Smooth muscle cell (in vitro differentiated cells): ENCODE measurements at regions not wholly inside any gene's neighbourhood (a gene's known extent, or its start where the extent isn't known, plus 50 kb on each side); places are given as distances from the start of the nearest gene placed in this dataset.

Experiments
- DNase-seq: peaks from one replicate; lab custom pipeline; 2025; ENCODE audit not compliant: unreplicated experiment; lab: John Stamatoyannopoulos, UW
- H2AFZ ChIP-seq: fragments of 200-600 bp; sonication (generic); 2 replicates; pipeline ENCODE4 v1.6.0; 2016; ENCODE audit warnings: antibody characterized with exemption, low read depth, mild to moderate bottlenecking
- H3F3A ChIP-seq: fragments of 200-600 bp; sonication (generic); 2 replicates; pipeline ENCODE4 v1.6.0; 2017; ENCODE audit warnings: antibody characterized with exemption, low read depth
- H3K27ac ChIP-seq: fragments of 200-600 bp; sonication (generic); 2 replicates; pipeline ENCODE4 v1.5.1; 2016; ENCODE audit warnings: low read depth, mild to moderate bottlenecking
- H3K27me3 ChIP-seq: fragments of 200-600 bp; sonication (generic); 2 replicates; pipeline ENCODE4 v1.6.1; 2016; ENCODE audit warnings: low read depth, mild to moderate bottlenecking
- H3K36me3 ChIP-seq: fragments of 200-600 bp; sonication (generic); 2 replicates; pipeline ENCODE4 v1.5.1; 2016; ENCODE audit warnings: low read depth
- H3K4me1 ChIP-seq: fragments of 200-600 bp; sonication (generic); 2 replicates; pipeline ENCODE4 v1.5.1; 2016; ENCODE audit warnings: low read depth
- H3K4me2 ChIP-seq: fragments of 200-600 bp; sonication (generic); 2 replicates; pipeline ENCODE4 v1.6.0; 2016; ENCODE audit warnings: mild to moderate bottlenecking
- H3K4me3 ChIP-seq: fragments of 200-600 bp; sonication (generic); 2 replicates; pipeline ENCODE4 v1.5.1; 2016; ENCODE audit warnings: mild to moderate bottlenecking
- H3K79me2 ChIP-seq: fragments of 200-600 bp; sonication (generic); 2 replicates; pipeline ENCODE4 v1.6.0; 2016; ENCODE audit warnings: low read depth, mild to moderate bottlenecking
- H3K9ac ChIP-seq: fragments of 200-600 bp; sonication (generic); 2 replicates; pipeline ENCODE4 v1.6.0; 2016; ENCODE audit warnings: low read depth
- H3K9me3 ChIP-seq: fragments of 200-600 bp; sonication (generic); replicated peaks from 2 replicates; pipeline ENCODE4 v1.5.1; 2016; ENCODE audit warnings: low read depth
- H4K20me1 ChIP-seq: fragments of 200-600 bp; sonication (generic); 2 replicates; pipeline ENCODE4 v1.6.0; 2016; ENCODE audit warnings: low read depth
- WGBS: methylation state at CpG from one replicate; pipeline ENCODE4 v1.1.7; 2016; ENCODE audit warnings: low lambda C conversion rate; 5-methylcytosine and 5-hydroxymethylcytosine counted together
- TF ChIP-seq, protein P1 (sequence below): fragments of 200-600 bp; sonication (generic); IDR thresholded peaks from 2 replicates; pipeline ENCODE4 v1.5.1; 2017; ENCODE audit warnings: borderline replicate concordance, mild to moderate bottlenecking, antibody characterized with exemption; ENCODE audit not compliant: insufficient read depth, poor library complexity, severe bottlenecking

- no peaks in the 10 kb centered on the region for H3K27me3 ChIP-seq
- H2AFZ ChIP-seq, result no peak overlapping the region
- H3K9me3 ChIP-seq, result no peaks in the 10 kb centered on the region
- no peak overlapping the region for H3K4me3 ChIP-seq
- TF ChIP-seq, protein P1, sequence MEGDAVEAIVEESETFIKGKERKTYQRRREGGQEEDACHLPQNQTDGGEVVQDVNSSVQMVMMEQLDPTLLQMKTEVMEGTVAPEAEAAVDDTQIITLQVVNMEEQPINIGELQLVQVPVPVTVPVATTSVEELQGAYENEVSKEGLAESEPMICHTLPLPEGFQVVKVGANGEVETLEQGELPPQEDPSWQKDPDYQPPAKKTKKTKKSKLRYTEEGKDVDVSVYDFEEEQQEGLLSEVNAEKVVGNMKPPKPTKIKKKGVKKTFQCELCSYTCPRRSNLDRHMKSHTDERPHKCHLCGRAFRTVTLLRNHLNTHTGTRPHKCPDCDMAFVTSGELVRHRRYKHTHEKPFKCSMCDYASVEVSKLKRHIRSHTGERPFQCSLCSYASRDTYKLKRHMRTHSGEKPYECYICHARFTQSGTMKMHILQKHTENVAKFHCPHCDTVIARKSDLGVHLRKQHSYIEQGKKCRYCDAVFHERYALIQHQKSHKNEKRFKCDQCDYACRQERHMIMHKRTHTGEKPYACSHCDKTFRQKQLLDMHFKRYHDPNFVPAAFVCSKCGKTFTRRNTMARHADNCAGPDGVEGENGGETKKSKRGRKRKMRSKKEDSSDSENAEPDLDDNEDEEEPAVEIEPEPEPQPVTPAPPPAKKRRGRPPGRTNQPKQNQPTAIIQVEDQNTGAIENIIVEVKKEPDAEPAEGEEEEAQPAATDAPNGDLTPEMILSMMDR, result no peak
- H3K27ac ChIP-seq, result no peak overlapping the region
- WGBS, result 88% methylated on average over 3 of the region's 3 CpGs
- no peaks in the 10 kb centered on the region for H4K20me1 ChIP-seq
- no peak overlapping the region for H3K9ac ChIP-seq
- no peaks in the 10 kb centered on the region for H3K79me2 ChIP-seq
- H3K4me1 ChIP-seq, result no peaks in the 10 kb centered on the region
- no peaks in the 10 kb centered on the region for H3F3A ChIP-seq
- no peak overlapping the region for H3K4me2 ChIP-seq
- no peaks in the 10 kb centered on the region for H3K36me3 ChIP-seq
- DNase-seq, result no peak
These were observed 529.6 kb upstream of the ZEB2 start for GRCh38 chr2:145049475-145049874.

DNA sequence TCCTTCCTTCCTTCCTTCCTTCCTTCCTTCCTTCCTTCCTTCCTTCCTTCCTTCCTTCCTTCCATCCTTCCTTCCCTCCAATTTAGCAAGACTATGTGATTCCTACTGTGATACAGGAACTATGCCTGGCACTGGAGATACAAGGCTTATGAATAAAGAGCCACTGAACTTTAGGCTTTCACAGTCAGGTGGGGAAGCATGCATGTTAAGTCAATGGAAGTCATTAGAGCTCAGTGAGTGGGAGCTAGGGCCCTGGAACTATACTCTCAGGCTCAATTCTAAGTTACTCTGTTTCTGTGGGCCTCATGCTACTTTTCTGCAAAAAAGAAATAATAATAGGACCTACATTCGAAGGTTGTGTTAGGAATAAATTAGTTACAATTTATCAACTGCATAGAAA, 527.6 kb upstream of the ZEB2 start:
- H2AFZ ChIP-seq, result no peak overlapping the region
- TF ChIP-seq, protein P1, result no peak
- no peak for DNase-seq
- H3F3A ChIP-seq, result no peaks in the 10 kb centered on the region
- no peaks in the 10 kb centered on the region for H3K79me2 ChIP-seq
- H3K36me3 ChIP-seq, result no peaks in the 10 kb centered on the region
- no peak overlapping the region for H3K4me2 ChIP-seq
- 92% methylated on average over 1 of the region's 1 CpG for WGBS
- no peaks in the 10 kb centered on the region for H3K27me3 ChIP-seq
- no peaks in the 10 kb centered on the region for H3K9me3 ChIP-seq
- no peaks in the 10 kb centered on the region for H4K20me1 ChIP-seq
- H3K4me1 ChIP-seq, result no peaks in the 10 kb centered on the region
- no peak overlapping the region for H3K9ac ChIP-seq
- H3K27ac ChIP-seq, result no peak overlapping the region
- no peak overlapping the region for H3K4me3 ChIP-seq

GRCh38 chr2:145044491-145044890, 524.6 kb upstream of the ZEB2 start:
- no peaks in the 10 kb centered on the region for H3K27me3 ChIP-seq
- no peak overlapping the region for H3K27ac ChIP-seq
- H3K9ac ChIP-seq, result no peak overlapping the region
- no peak overlapping the region for H3K4me2 ChIP-seq
- H3K79me2 ChIP-seq, result no peaks in the 10 kb centered on the region
- no peaks in the 10 kb centered on the region for H3K9me3 ChIP-seq
- H3K4me3 ChIP-seq, result no peak overlapping the region
- TF ChIP-seq, protein P1, result no peak
- no peak overlapping the region for H2AFZ ChIP-seq
- no peak for DNase-seq
- no peaks in the 10 kb centered on the region for H3K4me1 ChIP-seq
- H3K36me3 ChIP-seq, result no peaks in the 10 kb centered on the region
- no peaks in the 10 kb centered on the region for H4K20me1 ChIP-seq
- no peaks in the 10 kb centered on the region for H3F3A ChIP-seq

GRCh38 chr2:145043399-145043834, 523.5 kb upstream of the ZEB2 start:
- WGBS, result 78% methylated on average over 6 of the region's 6 CpGs
- H3K4me1 ChIP-seq, result no peaks in the 10 kb centered on the region
- no peak overlapping the region for H2AFZ ChIP-seq
- H3K27me3 ChIP-seq, result no peaks in the 10 kb centered on the region
- no peak overlapping the region for H3K27ac ChIP-seq
- no peaks in the 10 kb centered on the region for H3K36me3 ChIP-seq
- H4K20me1 ChIP-seq, result no peaks in the 10 kb centered on the region
- no peak overlapping the region for H3K4me3 ChIP-seq
- H3K79me2 ChIP-seq, result no peaks in the 10 kb centered on the region
- DNase-seq, result no peak
- H3F3A ChIP-seq, result no peaks in the 10 kb centered on the region
- H3K9ac ChIP-seq, result no peak overlapping the region
- no peak overlapping the region for H3K4me2 ChIP-seq
- H3K9me3 ChIP-seq, result no peaks in the 10 kb centered on the region
- TF ChIP-seq, protein P1, result no peak
